Thyroid gland (tissue), 4 donors: ENCODE measurements at regions not wholly inside any gene's neighbourhood (a gene's known extent, or its start where the extent isn't known, plus 50 kb on each side); places are given as distances from the start of the nearest gene placed in this dataset.

ENCODE experiments used
- CTCF ChIP-seq, 6 experiments: fragments of 200-600 bp in 3 of 6; fragments of 450-650 bp in 3 of 6; sonication (generic) in 3 of 6; IDR thresholded peaks; one replicate each; pipeline ENCODE4 v1.5.1; 2016 to 2019; ENCODE audit warnings: antibody characterized with exemption in 6 of 6, mild to moderate bottlenecking in 2 of 6, inconsistent platforms in 1 of 6, moderate library complexity in 1 of 6
- POLR2A ChIP-seq, 2 donors: fragments of 450-650 bp; IDR thresholded peaks; one replicate each; pipeline ENCODE4 v1.6.1; 2017; ENCODE audit warnings: antibody characterized with exemption in 2 of 2, mild to moderate bottlenecking in 2 of 2, moderate library complexity in 1 of 2

DNA sequence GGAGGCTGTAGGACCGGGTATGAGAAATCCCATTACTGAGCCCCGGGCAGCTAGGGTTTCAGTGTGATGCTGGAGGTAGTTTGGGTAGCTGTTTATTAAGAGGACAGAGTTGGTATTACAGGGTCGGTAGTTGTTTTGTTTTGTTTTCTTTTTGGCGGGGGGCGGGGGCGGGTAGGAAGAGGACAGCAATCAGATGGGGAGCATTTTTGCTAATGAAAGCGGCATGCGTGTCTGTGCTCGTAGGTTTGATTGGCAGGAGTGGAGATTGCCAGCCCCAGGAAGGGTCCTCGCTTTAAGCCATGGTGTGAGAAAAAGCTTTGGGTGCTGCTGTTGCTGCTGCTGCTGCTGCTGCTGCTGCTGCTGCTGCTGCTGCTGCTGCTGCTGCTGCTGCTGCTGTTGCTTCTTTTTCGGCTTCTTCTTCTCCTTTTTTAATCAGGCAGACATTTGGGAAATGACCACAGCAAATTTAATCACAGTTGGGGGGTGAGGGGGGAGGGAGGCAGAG is 498.5 kb upstream of the ZFHX3 start:
- no peak for TF ChIP-seq CTCF (IDR thresholded peaks at IDR 0.05)
- TF ChIP-seq POLR2A (IDR thresholded peaks at IDR 0.05), result no peak
